ENCODE measurements at regions not wholly inside any gene's neighbourhood (a gene's known extent, or its start where the extent isn't known, plus 50 kb on each side); places are given as distances from the start of the nearest gene placed in this dataset.

GRCh38 chr9:135243201-135244190 is 156.0 kb downstream of the OLFM1 start:
- TF ChIP-seq, protein P1, sequence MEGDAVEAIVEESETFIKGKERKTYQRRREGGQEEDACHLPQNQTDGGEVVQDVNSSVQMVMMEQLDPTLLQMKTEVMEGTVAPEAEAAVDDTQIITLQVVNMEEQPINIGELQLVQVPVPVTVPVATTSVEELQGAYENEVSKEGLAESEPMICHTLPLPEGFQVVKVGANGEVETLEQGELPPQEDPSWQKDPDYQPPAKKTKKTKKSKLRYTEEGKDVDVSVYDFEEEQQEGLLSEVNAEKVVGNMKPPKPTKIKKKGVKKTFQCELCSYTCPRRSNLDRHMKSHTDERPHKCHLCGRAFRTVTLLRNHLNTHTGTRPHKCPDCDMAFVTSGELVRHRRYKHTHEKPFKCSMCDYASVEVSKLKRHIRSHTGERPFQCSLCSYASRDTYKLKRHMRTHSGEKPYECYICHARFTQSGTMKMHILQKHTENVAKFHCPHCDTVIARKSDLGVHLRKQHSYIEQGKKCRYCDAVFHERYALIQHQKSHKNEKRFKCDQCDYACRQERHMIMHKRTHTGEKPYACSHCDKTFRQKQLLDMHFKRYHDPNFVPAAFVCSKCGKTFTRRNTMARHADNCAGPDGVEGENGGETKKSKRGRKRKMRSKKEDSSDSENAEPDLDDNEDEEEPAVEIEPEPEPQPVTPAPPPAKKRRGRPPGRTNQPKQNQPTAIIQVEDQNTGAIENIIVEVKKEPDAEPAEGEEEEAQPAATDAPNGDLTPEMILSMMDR (IDR thresholded peaks at IDR 0.05), result no peak
- no peak for TF ChIP-seq POLR2A (IDR thresholded peaks at IDR 0.05)

Data from vagina (tissue), 2 donors.